ENCODE measurements at regions not wholly inside any gene's neighbourhood (a gene's known extent, or its start where the extent isn't known, plus 50 kb on each side); places are given as distances from the start of the nearest gene placed in this dataset.

- DNase-seq, result no peak
These were observed 1430.0 kb downstream of the BRD1 start for GRCh38 chr22:48397531-48398180.

DNA sequence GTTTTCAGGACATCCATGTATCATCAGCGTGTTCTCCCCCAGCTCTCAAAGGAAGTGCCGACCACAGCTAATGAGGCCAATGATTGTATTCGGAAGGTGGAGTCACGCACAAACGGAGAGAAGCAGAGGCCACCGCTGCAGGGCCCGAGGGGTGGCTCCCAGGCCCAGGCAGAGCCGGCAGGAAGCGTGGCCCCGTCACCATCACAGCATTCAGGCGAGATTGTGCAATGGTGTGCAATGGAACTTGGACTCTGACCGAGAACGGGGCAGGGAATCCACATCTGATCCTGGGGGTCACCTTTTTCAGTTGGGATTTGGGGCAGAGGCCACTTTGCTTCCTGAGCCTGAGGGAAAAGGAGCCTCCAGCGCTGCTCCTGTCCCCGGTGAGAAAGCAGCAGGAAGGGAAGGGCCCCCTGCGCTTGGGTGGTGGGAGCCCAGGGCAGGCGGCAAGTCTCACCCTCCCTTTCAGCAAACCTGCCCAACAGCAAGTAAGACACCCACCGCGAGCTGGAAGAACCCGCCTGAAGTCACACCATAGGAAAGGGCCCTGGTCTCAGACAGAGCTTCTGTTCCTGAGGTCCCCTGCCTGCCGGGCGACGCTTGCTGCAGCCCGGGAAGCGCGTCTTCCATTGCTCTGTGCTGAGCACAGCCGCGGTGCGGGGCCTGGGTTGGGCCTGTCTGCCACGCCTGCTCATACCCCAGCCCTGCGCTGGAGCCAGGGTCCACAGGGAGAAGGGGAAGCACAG is 1430.7 kb downstream of the BRD1 start:
- DNase-seq, result no peak

DNA sequence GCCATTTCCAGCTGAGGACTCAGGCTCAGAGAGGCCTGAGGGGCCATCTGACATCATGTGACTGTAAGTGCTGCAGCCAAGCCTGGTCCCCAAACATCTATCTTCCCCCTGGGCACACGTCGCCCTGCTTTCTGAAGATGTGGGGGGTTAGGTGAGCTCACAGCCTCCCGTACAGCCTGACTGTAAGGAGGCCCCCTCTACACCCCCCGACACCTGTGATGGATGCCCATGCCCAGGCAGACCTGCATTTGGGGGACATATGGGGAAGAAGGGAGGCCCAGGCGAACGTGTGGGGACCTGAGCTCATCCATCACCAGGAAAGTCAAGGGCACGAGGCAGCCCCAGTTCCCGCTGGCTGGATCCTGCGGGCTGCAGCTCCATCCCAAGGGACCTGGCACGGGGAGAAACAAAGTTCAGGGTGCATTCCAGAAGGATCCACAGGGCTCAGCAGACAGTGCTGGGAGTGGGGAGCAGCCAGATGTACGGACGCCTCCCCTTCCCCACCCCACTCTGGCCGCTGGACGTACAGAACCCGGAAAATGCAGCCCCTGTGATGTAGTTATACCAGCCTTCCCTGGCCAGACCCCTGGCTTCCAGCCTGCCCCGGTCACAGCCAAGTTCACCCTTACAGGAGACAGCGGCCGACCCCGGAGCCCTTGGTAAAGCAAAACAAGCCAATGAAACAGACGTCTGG is 1431.4 kb downstream of the BRD1 start:
- no peak for DNase-seq

DNA sequence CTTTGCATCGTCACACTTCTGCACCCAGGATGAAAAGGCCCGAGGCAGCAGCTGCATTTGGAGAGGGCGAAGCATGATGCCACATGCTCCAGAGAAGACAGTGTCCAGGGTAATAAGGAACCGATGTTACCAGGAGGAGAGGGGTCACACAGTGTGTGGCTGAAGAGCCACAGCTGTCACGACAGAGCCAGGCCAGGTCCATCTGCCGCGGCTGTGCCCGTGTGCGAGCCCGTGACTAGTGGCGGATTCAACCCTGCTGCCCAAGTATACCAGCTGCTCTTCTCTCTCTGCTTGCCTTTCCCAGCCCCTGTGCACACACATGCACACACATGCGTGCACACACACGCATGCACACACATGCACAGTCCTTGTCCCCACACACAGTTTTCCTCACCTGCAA is 1432.5 kb downstream of the BRD1 start:
- DNase-seq, result no peak

GRCh38 chr22:48394787-48395186 is 1432.9 kb downstream of the BRD1 start:
- no peak for DNase-seq

GRCh38 chr22:48393885-48394284 is 1433.8 kb downstream of the BRD1 start:
- no peak for DNase-seq

- DNase-seq, result no peak
These were observed 1434.7 kb downstream of the BRD1 start for GRCh38 chr22:48393041-48393370.

GRCh38 chr22:48391820-48392219 is 1435.9 kb downstream of the BRD1 start:
- DNase-seq, result no peak

DNA sequence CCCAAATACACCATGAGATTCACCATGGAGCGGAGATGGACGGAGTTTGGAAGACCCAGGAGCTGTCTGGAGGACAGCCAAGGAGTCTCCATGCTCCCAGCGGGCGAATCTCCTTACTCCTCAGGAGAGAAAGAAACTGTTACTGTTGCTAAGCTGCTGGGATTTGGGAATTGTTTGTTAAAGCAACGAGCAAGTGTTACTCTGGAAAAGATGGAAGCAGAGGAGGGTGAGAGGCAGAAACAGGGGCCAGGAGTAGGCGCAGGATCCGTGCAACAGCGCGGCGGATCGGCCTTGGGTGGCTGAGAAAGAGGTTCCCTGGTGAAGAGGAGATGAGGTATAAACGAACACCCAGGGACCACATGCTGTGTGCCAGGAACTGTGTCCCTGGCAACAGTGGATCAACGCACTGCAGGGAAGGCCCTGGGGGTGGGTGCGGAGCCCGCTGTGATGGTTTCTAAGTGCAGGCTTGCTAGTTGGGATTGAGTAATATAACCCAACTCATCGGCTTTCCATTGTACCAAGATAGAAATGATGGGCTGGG is 1436.4 kb downstream of the BRD1 start:
- no peak for DNase-seq

- DNase-seq, result no peak
These were observed 1437.8 kb downstream of the BRD1 start for GRCh38 chr22:48389916-48390315.

GRCh38 chr22:48382197-48382596 is 1445.5 kb downstream of the BRD1 start:
- DNase-seq, result no peak

DNA sequence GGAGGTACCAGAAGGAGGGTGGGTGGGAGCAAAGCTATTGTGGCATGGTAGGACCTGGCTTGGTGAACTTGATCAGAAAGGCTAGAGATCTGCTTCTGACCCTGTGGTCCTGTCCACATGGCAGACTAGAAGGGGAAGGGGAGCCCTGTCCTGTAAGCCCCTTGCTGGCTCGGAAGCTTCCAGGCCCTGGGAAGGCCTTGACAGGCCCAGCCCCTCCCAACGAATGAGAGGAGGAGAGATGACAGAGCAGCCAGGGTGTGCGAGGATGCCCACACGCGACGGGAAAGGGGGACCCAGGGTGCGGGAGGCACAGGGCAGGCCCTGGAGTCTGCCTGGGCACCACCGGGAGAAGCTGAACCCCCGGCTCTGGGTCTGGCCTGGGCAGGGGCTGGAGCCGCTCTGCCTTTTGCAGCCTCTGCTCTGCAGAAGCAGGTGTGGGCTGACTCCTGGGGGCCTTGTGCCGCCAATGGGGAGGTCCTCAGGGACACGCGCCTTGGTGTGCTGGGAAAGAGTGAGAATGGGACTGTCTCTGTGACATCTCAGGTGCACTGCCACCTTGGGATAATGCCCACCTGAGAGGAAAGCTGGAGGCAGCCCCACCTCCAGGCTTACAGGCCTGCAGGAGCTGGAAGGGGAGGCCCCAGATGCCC is 1447.5 kb downstream of the BRD1 start:
- no peak for DNase-seq

DNA sequence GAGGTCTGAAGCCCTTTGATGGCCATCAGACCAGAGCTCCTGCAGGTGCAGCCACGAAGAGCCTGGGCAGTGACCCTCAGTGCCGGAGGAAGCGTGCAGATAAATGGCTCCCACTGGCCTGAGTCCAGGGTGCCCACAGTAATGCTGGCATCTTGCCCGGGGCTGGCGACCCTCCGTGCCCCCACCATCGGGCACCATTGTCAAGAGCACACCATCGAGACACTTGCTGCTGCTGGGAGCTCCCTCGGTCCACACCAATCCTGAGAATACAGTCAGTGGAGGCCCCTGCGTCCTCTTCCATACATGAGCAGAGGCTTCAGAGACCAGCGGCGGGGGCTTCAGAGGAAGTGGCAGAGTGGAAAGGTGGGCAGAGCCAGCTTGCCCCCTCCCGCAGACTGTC is 1448.3 kb downstream of the BRD1 start:
- DNase-seq, result no peak

- DNase-seq, result no peak
These were observed 1449.0 kb downstream of the BRD1 start for GRCh38 chr22:48378673-48379072.

DNA sequence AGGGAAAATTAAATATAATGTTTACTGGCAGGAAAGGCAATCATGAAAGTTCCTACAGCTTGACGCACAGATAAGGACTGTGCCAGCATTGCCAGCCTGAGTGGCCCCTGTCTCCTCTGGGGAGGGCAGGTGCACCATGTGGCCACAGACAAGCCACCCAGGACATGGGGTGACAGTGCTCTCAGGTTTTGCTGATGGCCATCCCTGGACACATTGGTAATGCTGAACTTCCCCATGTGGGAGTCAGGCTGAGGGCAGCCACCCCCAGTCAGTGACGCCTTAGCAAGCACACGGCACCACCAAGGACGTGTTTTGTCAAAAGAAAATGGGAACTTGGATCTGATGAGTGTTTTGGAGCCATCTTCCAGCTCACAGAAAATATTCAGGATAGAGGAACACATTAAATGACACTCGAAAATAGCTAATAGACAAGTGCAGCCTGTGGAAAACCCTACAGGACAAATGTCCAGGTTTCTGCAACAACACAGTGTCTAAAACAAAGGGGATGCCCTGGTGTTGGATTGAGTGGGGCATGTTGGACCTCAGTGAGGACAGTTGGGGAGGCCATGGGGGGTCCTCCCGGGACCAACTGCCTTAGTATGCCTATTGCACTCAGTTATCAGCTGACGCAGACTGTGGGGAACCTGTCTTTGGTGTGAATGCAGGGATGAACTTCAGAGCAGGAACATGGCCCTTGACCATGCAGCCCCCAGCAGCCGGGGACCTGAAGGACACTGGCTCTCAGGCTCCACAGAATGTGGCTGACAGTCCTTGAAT is 1450.5 kb downstream of the BRD1 start:
- DNase-seq, result no peak

DNA sequence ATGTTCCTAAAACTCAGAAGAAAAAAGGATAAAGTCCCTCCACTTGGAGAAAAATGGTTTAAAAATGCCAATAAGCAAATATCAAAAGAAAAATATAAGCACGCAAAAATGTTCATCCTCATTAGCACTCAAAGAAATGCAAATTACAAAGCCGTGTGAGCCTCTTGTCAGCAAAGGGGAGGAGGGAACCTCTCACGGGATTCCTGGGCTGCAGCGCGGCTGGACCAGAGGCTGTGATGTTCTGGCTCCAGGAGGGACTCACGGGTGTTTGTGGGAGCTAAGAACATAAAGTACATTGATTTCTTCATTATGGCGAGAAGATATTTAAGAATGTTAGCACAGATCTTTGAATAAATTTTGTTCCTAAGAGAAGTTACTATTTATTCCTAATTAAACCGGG is 1451.2 kb downstream of the BRD1 start:
- DNase-seq, result no peak

DNA sequence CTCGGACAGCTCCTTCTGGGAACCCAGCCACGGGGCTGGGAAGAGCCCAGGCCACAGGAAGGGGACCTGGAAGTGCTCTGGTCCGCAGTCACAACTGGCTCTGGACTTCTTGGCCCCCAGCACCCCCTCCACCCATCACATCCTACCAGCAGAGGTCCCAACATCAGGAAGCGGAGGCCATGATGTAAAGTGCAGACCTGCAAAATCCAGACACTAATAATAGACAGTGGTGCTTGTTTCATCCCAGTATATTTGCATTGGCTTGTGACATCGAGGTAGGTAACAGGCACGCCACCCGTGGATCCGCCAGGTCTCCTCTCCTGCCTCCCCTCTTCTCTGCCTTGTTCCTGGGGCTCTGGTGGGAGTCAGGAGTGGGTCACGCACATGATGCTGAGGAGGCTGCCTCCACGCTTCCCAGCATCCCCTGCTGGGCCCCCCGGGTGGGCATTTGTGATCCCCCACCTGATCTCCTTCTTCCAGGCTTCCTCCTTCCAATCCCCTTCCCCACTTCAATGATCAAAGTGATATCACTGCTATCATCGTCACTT is 1454.0 kb downstream of the BRD1 start:
- no peak for DNase-seq

GRCh38 chr22:48372390-48372789 is 1455.3 kb downstream of the BRD1 start:
- no peak for DNase-seq

GRCh38 chr22:48371391-48371790 is 1456.3 kb downstream of the BRD1 start:
- DNase-seq, result no peak

- no peak for DNase-seq
These were observed 1457.0 kb downstream of the BRD1 start for GRCh38 chr22:48370508-48371325.

DNA sequence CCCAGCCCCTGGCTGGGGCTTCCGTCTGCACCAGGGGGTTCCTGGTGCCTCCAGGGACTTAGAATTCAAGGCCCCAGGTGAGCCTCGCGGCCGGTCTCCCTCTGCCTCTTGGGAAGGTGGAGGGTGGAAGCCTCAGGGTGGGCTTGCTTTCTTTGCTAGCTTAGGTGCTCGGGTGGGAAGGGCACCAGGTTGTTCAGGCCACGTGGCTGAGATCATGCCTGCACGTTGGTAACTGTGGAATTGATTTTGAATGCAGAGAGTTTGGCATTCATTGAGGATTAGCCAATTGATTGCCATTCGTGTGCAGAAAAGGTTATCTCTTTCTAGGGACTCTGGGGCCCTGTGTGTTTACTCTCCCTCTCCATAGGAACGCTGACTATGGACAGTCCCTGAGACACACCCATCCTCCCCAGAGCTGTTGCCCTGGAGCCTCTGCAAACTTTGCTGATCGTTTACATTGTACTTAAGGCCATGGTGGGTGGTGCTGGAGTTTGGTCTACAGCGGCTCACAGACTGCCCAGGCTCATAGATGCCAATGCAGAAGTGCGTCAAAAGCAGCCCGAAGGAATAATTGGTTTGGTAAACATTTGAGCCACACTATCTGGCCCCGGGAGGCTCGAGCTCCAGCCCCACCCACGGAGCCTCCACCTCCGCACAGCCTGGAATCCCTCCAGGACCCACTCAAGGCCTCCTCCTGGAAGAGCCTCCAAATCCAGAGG is 1457.7 kb downstream of the BRD1 start:
- DNase-seq, result no peak

All from NCI-H1105 (cell line).